SU-DHL-6 (cell line): ENCODE measurements at regions not wholly inside any gene's neighbourhood (a gene's known extent, or its start where the extent isn't known, plus 50 kb on each side); places are given as distances from the start of the nearest gene placed in this dataset.

Source experiments
- EZH2phosphoT487 ChIP-seq: fragments of 200-600 bp; sonication (generic), shearing (Covaris generic); conservative IDR thresholded peaks from 2 replicates; pipeline ENCODE4 v1.6.1; 2018; ENCODE audit warnings: mild to moderate bottlenecking, antibody characterized with exemption, low read length, moderate library complexity, mixed read lengths
- TF ChIP-seq, protein P1 (sequence below): fragments of 200-600 bp; sonication (generic); IDR thresholded peaks from one replicate; pipeline ENCODE4 v1.5.1; 2017; ENCODE audit warnings: antibody characterized with exemption, mild to moderate bottlenecking, low read length, moderate library complexity; ENCODE audit not compliant: insufficient read depth, poor library complexity, severe bottlenecking

DNA sequence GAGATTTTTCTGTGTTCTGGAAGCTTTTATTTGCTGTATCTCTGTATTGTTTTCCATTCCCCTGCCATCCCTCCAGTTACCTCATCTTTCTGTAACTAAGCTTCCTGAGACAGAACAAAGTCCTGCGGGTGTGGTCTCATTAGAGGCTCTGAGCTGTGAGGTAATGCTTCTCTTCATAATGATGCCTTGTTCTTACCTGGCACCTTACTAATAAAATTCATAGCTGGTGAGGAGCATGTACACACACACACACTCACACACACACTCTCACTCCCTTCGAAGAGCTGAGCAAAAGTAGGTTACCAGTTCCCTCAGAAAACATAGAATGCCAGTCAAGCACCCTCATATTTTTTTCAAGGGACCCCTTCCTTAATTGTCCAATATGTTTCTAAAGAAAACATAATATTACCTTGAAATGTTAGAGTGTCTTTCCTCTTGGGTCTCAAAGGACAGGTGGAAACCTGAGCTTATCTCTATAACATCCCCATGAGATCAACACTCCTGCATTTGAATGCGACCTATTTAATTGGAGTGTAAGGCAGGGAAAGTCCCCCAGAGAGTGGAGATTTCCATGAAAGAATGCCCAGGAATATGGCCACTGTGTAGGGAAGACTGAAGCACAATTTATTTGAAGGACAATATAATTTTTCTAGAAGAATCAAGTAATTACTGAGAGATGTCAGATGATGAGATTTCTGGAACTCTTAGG lies 161.6 kb upstream of the NCK2 start:
- TF ChIP-seq EZH2phosphoT487: no peak
- TF ChIP-seq, protein P1, sequence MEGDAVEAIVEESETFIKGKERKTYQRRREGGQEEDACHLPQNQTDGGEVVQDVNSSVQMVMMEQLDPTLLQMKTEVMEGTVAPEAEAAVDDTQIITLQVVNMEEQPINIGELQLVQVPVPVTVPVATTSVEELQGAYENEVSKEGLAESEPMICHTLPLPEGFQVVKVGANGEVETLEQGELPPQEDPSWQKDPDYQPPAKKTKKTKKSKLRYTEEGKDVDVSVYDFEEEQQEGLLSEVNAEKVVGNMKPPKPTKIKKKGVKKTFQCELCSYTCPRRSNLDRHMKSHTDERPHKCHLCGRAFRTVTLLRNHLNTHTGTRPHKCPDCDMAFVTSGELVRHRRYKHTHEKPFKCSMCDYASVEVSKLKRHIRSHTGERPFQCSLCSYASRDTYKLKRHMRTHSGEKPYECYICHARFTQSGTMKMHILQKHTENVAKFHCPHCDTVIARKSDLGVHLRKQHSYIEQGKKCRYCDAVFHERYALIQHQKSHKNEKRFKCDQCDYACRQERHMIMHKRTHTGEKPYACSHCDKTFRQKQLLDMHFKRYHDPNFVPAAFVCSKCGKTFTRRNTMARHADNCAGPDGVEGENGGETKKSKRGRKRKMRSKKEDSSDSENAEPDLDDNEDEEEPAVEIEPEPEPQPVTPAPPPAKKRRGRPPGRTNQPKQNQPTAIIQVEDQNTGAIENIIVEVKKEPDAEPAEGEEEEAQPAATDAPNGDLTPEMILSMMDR: no peak
